GM18907 (cell line): ENCODE measurements at regions not wholly inside any gene's neighbourhood (a gene's known extent, or its start where the extent isn't known, plus 50 kb on each side); places are given as distances from the start of the nearest gene placed in this dataset.
"Not testable (repeated sequence)": the region's sequence is repeated elsewhere in the genome, so short reads cannot be mapped to it uniquely, and the experiment has no call there.

ENCODE experiments used
- ATAC-seq: cut with Tn5 transposase; IDR thresholded peaks from one replicate; pipeline ENCODE4 v1.9.1; 2021; ENCODE audit warnings: mild to moderate bottlenecking, moderate library complexity; ENCODE audit not compliant: unreplicated experiment

- no peak for ATAC-seq
Measured at GRCh38 chr9:24712206-24712605, 166.5 kb upstream of the IZUMO3 start.

GRCh38 chr9:24708814-24709213 lies 163.1 kb upstream of the IZUMO3 start:
- no peak for ATAC-seq

- no peak for ATAC-seq
Measured at GRCh38 chr9:24698881-24699518, 153.3 kb upstream of the IZUMO3 start.

GRCh38 chr9:24672336-24672735 lies 126.6 kb upstream of the IZUMO3 start:
- no peak for ATAC-seq

GRCh38 chr9:24657387-24657786 lies 111.7 kb upstream of the IZUMO3 start:
- ATAC-seq: no peak

DNA sequence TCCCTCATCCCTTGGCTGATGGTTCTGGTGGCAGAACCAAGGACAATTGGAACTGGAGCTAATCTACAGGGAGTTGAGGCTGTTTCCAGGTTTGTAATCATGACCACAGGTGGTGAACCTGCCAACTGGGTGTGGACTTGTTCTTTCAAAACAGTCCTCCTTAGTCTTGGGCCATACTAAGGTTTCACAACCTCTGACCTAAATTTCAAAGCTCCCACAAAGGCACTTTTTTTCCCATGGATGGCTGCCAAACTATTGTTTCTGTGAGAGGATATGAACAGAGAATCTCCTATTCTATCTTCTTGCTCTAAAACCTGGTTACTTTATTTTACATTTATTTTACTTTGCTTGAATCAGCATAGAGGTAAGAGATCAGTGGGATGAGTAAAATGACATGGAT lies 106.5 kb upstream of the IZUMO3 start:
- no peak for ATAC-seq

DNA sequence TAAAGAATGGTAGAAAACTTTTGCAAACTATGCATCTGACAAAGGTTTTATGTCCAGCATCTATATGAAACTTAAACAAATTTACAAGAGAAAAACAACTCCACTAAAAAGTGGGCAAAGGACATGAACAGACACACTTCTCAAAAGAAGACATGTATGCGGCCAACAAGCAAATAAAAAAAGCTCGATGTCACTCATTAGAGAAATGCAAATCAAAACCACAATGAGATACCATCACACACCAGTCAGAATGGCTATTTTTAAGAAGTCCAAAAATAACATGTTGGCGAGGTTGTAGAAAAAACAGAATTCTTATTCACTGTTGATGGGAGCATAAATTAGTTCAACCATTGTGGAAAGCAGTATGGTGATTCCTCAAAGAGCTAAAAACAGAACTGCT lies 83.1 kb upstream of the IZUMO3 start:
- ATAC-seq: not testable (repeated sequence)

- ATAC-seq: no peak
Measured at GRCh38 chr9:24625097-24625496, 79.4 kb upstream of the IZUMO3 start.

GRCh38 chr9:24624481-24624880 lies 78.8 kb upstream of the IZUMO3 start:
- ATAC-seq: no peak

GRCh38 chr9:24620741-24621140 lies 75.0 kb upstream of the IZUMO3 start:
- no peak for ATAC-seq

DNA sequence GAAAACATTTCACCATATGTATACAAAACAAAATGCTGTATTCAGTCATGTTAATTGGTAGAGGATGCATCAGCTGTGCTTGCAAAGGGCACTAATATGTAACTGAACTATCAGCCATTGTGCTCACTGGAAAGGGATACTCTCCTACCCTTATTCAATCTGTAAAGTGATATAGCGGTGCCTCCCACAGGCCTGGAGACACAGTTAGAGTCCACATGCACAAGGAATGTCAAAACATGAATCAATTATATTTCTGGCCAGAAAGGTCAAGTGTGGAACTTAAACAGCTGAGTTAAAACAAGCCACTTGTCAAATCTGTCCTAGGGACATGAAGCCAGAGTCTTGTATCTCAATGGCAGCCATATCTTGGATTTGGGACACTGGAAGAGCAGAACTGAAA lies 71.2 kb upstream of the IZUMO3 start:
- ATAC-seq: no peak

DNA sequence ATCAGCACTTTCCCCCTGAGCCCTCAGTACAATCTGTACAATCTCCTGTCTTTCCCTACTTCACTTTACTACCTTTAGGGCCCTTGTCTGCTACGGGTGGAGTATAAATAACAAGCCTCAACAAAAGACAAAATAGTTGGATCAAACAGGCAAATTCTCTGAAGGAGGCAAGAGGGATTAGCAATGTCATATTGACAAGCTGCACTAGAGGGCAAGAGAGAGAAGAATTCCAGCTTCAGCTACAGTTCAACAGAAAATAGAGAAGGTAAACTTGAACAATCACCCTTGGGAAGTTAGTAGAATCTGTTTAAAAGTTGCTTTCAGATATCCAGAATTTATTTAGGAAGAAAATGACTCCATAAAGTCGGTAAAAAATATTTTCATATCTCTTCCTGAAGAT lies 68.4 kb upstream of the IZUMO3 start:
- no peak for ATAC-seq

- ATAC-seq: no peak
Measured at GRCh38 chr9:24608599-24608998, 62.9 kb upstream of the IZUMO3 start.

GRCh38 chr9:24602693-24603352 lies 57.1 kb upstream of the IZUMO3 start:
- ATAC-seq: no peak
